Colonic mucosa (tissue), 4 donors: ENCODE measurements at regions not wholly inside any gene's neighbourhood (a gene's known extent, or its start where the extent isn't known, plus 50 kb on each side); places are given as distances from the start of the nearest gene placed in this dataset.

Experiments
- DNase-seq: peaks from one replicate; pipeline ENCODE4 v3.0.0-alpha.2; 2020
- H3K27ac ChIP-seq: fragments of 200-600 bp; one replicate; pipeline ENCODE4 v1.8.0; 2021
- H3K27me3 ChIP-seq: fragments of 200-600 bp; one replicate; pipeline ENCODE4 v1.8.0; 2021
- H3K36me3 ChIP-seq: fragments of 200-600 bp; one replicate; pipeline ENCODE4 v1.8.0; 2021
- H3K4me1 ChIP-seq: fragments of 200-600 bp; one replicate; pipeline ENCODE4 v1.8.0; 2021; ENCODE audit warnings: mild to moderate bottlenecking
- H3K4me3 ChIP-seq: fragments of 200-600 bp; one replicate; pipeline ENCODE4 v1.8.0; 2021
- H3K9ac ChIP-seq, 2 donors: one replicate each; pipeline ENCODE4 v1.7.0; 2013; ENCODE audit warnings: control low read depth in 2 of 2, low read depth in 2 of 2, low read length in 2 of 2
- H3K9me3 ChIP-seq: fragments of 200-600 bp; one replicate; pipeline ENCODE4 v1.8.0; 2021
- intact Hi-C: fragments of 100-400 bp; cut with DNase I; formaldehyde crosslinking; loops from one replicate; pipeline ENCODE4 v1.14.1; 2022
- TF ChIP-seq, protein P1 (sequence below): fragments of 200-600 bp; IDR thresholded peaks from one replicate; pipeline ENCODE4 v1.8.0; 2022; ENCODE audit warnings: antibody characterized with exemption, mild to moderate bottlenecking
- donor health status: healthy.
- donor health status: DM: no; HTN: no; CAD: no.
- donor health status: DM: no; HTN: no; CAD: no.

DNA sequence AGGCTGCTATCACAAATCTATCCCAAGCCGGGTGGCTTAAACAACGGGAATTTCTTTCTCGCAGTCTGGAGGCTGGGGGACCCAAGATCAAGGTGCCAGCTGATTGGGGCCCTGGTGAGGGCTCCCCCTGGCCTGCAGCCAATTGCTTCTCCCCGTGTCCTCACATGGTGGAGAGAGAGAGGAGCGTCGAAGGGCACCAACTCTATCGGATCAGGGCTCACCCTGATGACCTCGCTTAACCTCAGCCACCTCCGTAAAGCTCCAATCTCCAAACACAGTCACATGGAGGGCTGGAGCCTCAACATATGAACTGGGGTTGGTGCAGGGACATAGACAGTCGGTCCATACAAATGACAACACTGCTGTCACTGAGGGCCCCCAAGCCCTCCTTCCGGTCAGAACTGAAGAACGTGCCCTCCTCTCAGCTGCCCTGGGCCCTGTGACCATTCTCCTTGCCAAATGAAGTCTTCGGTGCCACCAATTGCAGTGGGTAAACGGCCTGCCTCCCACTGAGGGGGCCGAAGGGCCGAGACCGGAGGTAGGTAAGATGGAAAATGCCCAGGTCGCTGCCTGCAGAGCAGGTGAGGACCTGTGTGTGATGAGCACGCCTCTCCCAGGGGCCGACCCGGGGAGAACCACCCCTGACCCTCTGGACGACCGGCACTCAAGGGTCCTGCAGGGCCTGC lies 211.0 kb downstream of the TOMM20 start:
- Histone ChIP-seq H3K4me3 (no peak overlapping the region), H3K4me1 (peaks cover 20% of the 10 kb centered on the region), H3K36me3 (no peaks in the 10 kb centered on the region), H3K27ac (peak overlapping the region; percentile 65), H3K9me3 (no peaks in the 10 kb centered on the region), H3K9ac (peak overlapping the region in 1 of 2 donors; percentile 75), H3K27me3 (no peaks in the 10 kb centered on the region)
- intact Hi-C loops, result no loop called here
- DNase-seq, result no peak
- TF ChIP-seq, protein P1, sequence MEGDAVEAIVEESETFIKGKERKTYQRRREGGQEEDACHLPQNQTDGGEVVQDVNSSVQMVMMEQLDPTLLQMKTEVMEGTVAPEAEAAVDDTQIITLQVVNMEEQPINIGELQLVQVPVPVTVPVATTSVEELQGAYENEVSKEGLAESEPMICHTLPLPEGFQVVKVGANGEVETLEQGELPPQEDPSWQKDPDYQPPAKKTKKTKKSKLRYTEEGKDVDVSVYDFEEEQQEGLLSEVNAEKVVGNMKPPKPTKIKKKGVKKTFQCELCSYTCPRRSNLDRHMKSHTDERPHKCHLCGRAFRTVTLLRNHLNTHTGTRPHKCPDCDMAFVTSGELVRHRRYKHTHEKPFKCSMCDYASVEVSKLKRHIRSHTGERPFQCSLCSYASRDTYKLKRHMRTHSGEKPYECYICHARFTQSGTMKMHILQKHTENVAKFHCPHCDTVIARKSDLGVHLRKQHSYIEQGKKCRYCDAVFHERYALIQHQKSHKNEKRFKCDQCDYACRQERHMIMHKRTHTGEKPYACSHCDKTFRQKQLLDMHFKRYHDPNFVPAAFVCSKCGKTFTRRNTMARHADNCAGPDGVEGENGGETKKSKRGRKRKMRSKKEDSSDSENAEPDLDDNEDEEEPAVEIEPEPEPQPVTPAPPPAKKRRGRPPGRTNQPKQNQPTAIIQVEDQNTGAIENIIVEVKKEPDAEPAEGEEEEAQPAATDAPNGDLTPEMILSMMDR, result no peak

DNA sequence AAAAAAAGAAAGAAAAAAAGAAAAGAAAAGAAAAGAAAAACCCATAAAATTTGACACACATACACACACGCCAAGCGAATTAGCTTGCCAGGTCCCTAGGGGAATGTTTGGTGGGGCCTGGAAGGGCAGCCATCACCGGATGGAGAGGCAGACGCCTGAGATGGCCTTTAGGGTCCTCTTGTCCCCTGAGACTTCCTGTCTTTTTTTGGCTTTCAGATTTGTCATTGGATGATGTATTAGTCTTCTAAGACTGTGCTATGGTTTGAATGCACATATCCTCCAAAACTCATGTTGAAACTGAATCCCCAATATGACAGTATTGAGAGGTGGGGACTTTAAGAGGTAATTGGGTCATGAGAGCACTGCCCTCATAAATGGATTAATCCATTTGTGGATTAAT lies 211.8 kb downstream of the TOMM20 start:
- intact Hi-C loops, result no loop called here
- Histone ChIP-seq H3K4me1 (peaks cover 20% of the 10 kb centered on the region), H3K9ac (no peak overlapping the region), H3K27me3 (no peaks in the 10 kb centered on the region), H3K4me3 (no peak overlapping the region), H3K27ac (no peak overlapping the region), H3K9me3 (no peaks in the 10 kb centered on the region), H3K36me3 (no peaks in the 10 kb centered on the region)
- TF ChIP-seq, protein P1, result no peak
- no peak for DNase-seq

DNA sequence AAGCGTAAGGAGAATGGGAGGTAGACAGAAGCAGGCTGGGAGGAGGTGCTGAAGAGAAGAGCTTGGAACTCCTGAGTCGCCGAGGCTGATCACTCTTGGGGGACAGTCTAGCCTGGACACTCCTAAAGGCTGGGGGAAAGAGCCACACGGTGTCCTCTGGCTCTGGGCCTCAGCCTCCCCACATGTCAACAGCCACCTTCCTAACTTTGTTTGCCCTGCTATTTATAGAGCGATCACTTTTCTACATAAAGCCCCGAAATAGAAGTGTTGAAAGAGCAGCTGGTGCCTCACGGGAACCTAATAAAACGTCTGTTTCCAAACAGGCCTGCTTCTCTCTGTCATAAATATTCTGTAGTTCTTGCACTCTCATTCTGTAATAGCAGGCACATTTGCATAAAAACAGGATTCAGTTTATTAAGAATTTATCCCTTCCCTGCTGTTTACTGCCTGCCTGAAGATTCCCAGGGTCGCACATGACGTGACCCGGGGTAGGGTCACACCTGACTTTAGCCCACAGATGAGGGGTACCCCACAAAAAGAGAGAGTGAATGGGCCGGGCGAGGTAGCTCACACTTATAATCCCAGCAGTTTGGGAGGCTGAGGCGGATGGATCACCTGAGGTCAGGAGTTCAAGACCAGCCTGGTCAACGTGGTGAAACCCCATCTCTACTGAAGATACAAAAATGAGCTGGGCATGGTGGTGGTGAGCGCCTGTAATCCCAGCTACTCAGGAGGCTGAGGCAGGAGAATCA lies 212.5 kb downstream of the TOMM20 start:
- H3K4me3 ChIP-seq, result no peak overlapping the region
- H3K9me3 ChIP-seq, result no peaks in the 10 kb centered on the region
- peaks cover 20% of the 10 kb centered on the region for H3K4me1 ChIP-seq
- intact Hi-C loops, result no loop called here
- TF ChIP-seq, protein P1, result no peak
- no peak overlapping the region for H3K9ac ChIP-seq
- no peaks in the 10 kb centered on the region for H3K36me3 ChIP-seq
- H3K27me3 ChIP-seq, result no peaks in the 10 kb centered on the region
- DNase-seq, result no peak
- no peak overlapping the region for H3K27ac ChIP-seq

DNA sequence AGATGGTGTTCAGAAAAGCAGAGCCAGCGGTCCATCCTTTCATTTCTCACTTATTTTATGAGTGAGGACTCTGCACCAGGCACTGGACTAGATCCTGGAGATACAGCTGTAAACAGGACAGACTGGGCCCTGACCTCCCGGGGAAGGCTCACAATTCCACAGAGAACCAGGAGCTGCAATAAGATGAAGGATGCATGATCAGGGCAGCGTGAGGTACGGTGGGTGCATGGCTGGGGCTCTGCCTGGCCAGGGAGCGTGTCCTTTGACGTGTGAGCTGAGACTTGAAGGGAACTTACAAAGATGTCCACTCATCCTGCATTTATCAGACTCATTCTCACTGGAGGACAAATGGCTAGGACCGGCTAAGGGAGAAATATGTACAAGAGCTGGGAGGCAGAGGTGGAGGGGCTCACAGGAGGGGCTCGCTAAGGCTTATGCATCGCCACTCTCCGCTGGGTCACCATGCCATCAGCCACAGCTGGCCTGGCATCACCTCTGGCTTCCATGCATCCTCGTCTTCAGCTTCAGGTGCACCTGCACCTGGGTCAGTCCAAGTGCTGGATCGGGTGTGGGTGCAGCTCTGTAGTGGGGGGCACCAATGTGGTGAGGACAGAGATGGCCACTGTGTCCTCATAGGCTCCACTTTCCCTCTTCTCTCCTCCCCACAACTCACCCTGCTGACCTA lies 213.9 kb downstream of the TOMM20 start:
- intact Hi-C loops, result no loop called here
- DNase-seq, result no peak
- H3K4me1 ChIP-seq, result peaks cover 20% of the 10 kb centered on the region

DNA sequence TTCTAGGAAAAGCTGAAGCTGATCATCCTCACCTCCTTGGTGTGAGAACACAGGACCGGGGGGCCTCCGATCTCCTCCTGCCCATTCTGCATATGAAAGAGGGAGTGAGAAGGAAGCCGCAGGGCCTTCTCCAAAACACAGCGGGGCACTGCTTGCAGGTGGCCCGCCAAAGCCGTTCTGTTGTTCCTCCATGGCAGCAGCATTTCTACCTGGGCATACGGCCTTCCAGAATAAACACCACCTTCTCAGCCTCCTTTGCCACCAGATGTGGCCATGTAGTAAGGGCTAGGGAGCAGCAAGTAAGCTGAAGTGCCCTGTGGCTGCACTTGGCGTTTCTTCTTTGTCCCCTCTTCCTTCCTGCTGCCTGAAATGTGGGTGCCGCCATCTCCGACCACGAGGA lies 214.9 kb downstream of the TOMM20 start:
- Histone ChIP-seq H3K9me3 (no peaks in the 10 kb centered on the region), H3K27me3 (no peaks in the 10 kb centered on the region), H3K4me3 (no peak overlapping the region), H3K9ac (no peak overlapping the region), H3K27ac (no peak overlapping the region), H3K4me1 (peaks cover 15% of the 10 kb centered on the region), H3K36me3 (no peaks in the 10 kb centered on the region)
- TF ChIP-seq, protein P1, result no peak
- intact Hi-C loops, result no loop called here
- DNase-seq, result no peak

More for the DNA sequence above, 213.9 kb downstream of the TOMM20 start:
- no peak overlapping the region for H3K9ac ChIP-seq
- TF ChIP-seq, protein P1, result no peak
- no peaks in the 10 kb centered on the region for H3K36me3 ChIP-seq
- no peak overlapping the region for H3K4me3 ChIP-seq
- no peaks in the 10 kb centered on the region for H3K9me3 ChIP-seq
- no peaks in the 10 kb centered on the region for H3K27me3 ChIP-seq
- H3K27ac ChIP-seq, result no peak overlapping the region
